ENCODE measurements at regions not wholly inside any gene's neighbourhood (a gene's known extent, or its start where the extent isn't known, plus 50 kb on each side); places are given as distances from the start of the nearest gene placed in this dataset.

DNA sequence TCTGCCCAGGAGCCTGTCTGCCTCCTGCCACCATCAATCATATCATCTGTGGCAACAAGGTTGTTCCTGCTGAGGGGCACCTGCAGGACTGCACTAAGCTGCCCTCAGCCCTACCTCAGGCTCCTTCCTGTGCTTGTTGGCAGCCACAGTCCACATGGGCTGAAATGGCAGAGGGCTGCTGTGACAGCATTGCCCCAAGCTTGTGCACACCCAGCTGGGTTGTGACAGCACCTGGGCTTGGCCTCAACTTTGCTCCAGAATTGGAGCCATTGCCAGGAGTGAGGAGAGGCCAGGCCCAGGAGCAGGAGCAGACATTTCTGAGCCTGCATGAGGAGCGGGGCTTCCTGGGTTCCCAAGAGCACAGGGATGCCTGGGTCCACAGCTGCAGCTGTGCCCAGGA, 340.9 kb upstream of the CHRM2 start:
- Histone ChIP-seq H3K27me3 (ENCODE audit: control insufficient read depth, insufficient read depth, low read length) (no peaks in the 10 kb centered on the region), H3K9ac (ENCODE audit: low read depth, low read length) (no peak overlapping the region), H3K36me3 (ENCODE audit: insufficient read depth, low read length) (no peaks in the 10 kb centered on the region), H3K4me3 (ENCODE audit: low read length) (no peak overlapping the region), H3K4me1 (ENCODE audit: control insufficient read depth, insufficient read depth, low read length) (no peaks in the 10 kb centered on the region), H3K9me3 (replicated peaks; ENCODE audit: low read length) (no peaks in the 10 kb centered on the region), H3K4me2 (ENCODE audit: low read length) (no peak overlapping the region)

DNA sequence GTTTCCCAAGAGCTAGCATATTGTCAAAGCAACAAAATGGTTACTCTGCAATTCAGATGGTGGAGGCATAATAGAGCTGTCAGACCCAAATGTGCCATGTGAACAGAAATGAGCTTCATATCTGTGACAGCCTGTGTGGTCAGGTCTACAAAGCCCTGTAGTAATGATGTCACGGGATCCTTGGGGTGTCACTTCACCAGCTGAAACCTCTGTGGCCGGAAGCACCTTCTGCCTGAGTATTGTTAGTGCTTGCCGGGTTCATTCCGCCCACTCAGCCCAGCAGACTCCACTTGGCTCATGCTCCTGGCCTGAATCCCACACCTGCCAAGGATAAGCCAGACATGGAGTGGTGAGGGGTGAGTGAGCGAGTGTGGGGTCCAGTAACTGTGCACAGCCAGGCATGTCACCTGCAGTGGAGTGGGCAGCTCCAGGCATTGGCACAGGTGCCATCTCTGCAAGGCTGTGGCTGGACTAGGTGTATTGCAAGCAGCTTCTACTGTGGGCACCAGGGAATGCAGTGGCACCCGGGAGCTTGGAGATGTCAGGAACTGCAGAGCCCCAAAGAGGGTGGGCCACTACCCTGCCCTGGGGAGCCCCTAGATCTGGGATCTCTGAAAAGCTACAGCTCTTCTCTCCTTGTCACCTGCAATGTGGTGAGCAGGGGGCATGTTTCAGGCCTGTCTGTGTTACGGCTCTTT, 341.9 kb upstream of the CHRM2 start:
- H3K9me3 ChIP-seq (replicated peaks; ENCODE audit: low read length): no peaks in the 10 kb centered on the region
- no peak overlapping the region for H3K4me3 ChIP-seq (ENCODE audit: low read length)
- no peak overlapping the region for H3K9ac ChIP-seq (ENCODE audit: low read depth, low read length)
- H3K4me2 ChIP-seq (ENCODE audit: low read length): no peak overlapping the region
- no peaks in the 10 kb centered on the region for H3K4me1 ChIP-seq (ENCODE audit: control insufficient read depth, insufficient read depth, low read length)
- H3K36me3 ChIP-seq (ENCODE audit: insufficient read depth, low read length): no peaks in the 10 kb centered on the region
- no peaks in the 10 kb centered on the region for H3K27me3 ChIP-seq (ENCODE audit: control insufficient read depth, insufficient read depth, low read length)

GRCh38 chr7:136523571-136523970, 344.9 kb upstream of the CHRM2 start:
- H3K4me2 ChIP-seq (ENCODE audit: low read length): no peak overlapping the region
- H3K36me3 ChIP-seq (ENCODE audit: insufficient read depth, low read length): no peaks in the 10 kb centered on the region
- H3K4me1 ChIP-seq (ENCODE audit: control insufficient read depth, insufficient read depth, low read length): no peaks in the 10 kb centered on the region
- H3K4me3 ChIP-seq (ENCODE audit: low read length): no peak overlapping the region
- H3K27me3 ChIP-seq (ENCODE audit: control insufficient read depth, insufficient read depth, low read length): no peaks in the 10 kb centered on the region
- H3K9ac ChIP-seq (ENCODE audit: low read depth, low read length): no peak overlapping the region
- no peaks in the 10 kb centered on the region for H3K9me3 ChIP-seq (replicated peaks; ENCODE audit: low read length)

- no peak overlapping the region for H3K9ac ChIP-seq (ENCODE audit: low read depth, low read length)
- H3K4me2 ChIP-seq (ENCODE audit: low read length): no peak overlapping the region
- H3K9me3 ChIP-seq (replicated peaks; ENCODE audit: low read length): no peaks in the 10 kb centered on the region
- H3K4me1 ChIP-seq (ENCODE audit: control insufficient read depth, insufficient read depth, low read length): no peaks in the 10 kb centered on the region
- no peaks in the 10 kb centered on the region for H3K27me3 ChIP-seq (ENCODE audit: control insufficient read depth, insufficient read depth, low read length)
- no peaks in the 10 kb centered on the region for H3K36me3 ChIP-seq (ENCODE audit: insufficient read depth, low read length)
- no peak overlapping the region for H3K4me3 ChIP-seq (ENCODE audit: low read length)
Observed at GRCh38 chr7:136517971-136518370, 350.5 kb upstream of the CHRM2 start.

DNA sequence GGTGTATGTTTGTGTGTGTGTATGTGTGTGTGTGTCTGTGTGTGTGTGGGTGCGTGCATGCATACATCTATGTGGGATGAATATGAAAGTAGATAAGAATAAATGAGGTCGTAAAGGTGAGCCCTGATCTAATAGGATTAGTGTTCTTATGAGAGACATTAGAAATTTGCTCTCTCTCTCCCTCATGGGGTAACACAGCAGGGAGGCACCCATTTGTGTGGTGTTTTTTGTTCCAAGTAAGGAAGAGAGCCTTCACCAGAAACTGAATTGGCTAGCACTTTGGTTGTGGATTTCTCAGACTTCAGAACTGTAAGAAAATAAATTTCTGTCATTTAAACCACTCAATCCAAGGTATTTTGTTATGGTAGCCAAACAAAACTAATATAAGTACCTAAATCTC, 353.7 kb upstream of the CHRM2 start:
- Histone ChIP-seq H3K9me3 (replicated peaks; ENCODE audit: low read length) (no peaks in the 10 kb centered on the region), H3K4me1 (ENCODE audit: control insufficient read depth, insufficient read depth, low read length) (no peaks in the 10 kb centered on the region), H3K4me2 (ENCODE audit: low read length) (no peak overlapping the region), H3K4me3 (ENCODE audit: low read length) (no peak overlapping the region), H3K27me3 (ENCODE audit: control insufficient read depth, insufficient read depth, low read length) (no peaks in the 10 kb centered on the region), H3K36me3 (ENCODE audit: insufficient read depth, low read length) (no peaks in the 10 kb centered on the region), H3K9ac (ENCODE audit: low read depth, low read length) (no peak overlapping the region)

DNA sequence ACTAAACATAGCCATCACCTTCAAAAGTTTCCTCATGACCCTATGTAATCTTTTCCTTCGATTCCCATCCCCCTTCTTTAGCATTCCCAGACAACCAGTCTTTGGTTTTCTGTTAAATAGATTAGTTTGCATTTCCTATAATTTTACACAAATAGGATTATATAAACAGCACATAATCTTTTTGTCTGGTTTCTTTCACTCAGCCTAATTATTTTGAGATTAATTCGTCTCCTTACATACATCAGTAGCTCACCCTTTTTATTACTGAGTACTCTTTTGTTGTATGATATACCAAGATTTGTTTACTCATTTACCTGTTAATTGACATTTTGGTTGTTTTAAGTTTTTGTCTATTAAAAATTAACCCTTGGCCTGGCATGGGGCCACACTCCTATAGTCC, 354.7 kb upstream of the CHRM2 start:
- no peaks in the 10 kb centered on the region for H3K36me3 ChIP-seq (ENCODE audit: insufficient read depth, low read length)
- no peak overlapping the region for H3K4me3 ChIP-seq (ENCODE audit: low read length)
- H3K9me3 ChIP-seq (replicated peaks; ENCODE audit: low read length): no peaks in the 10 kb centered on the region
- H3K4me1 ChIP-seq (ENCODE audit: control insufficient read depth, insufficient read depth, low read length): no peaks in the 10 kb centered on the region
- no peaks in the 10 kb centered on the region for H3K27me3 ChIP-seq (ENCODE audit: control insufficient read depth, insufficient read depth, low read length)
- no peak overlapping the region for H3K4me2 ChIP-seq (ENCODE audit: low read length)
- H3K9ac ChIP-seq (ENCODE audit: low read depth, low read length): no peak overlapping the region

DNA sequence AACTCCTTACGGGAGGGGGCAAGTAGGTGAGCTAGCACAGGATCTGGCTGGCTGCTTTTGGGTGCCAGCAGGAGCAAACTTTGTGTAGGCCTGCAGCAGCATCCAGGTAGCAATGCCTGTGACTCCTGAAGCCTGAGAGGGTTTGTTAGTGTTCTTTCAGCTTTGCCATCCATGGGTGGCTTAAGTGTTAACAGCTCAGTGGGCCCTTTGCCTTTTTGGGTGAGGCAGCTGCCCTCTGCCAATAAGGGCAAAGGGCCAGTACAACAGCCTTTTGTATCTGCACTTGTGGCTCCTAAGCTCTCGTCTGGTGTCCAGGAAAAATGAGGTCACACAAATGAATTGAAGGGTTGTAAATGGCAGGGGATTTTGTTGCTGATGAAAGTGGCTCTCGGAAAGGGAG, 359.0 kb upstream of the CHRM2 start:
- Histone ChIP-seq H3K36me3 (ENCODE audit: insufficient read depth, low read length) (no peaks in the 10 kb centered on the region), H3K4me1 (ENCODE audit: control insufficient read depth, insufficient read depth, low read length) (no peaks in the 10 kb centered on the region), H3K27me3 (ENCODE audit: control insufficient read depth, insufficient read depth, low read length) (no peaks in the 10 kb centered on the region)

DNA sequence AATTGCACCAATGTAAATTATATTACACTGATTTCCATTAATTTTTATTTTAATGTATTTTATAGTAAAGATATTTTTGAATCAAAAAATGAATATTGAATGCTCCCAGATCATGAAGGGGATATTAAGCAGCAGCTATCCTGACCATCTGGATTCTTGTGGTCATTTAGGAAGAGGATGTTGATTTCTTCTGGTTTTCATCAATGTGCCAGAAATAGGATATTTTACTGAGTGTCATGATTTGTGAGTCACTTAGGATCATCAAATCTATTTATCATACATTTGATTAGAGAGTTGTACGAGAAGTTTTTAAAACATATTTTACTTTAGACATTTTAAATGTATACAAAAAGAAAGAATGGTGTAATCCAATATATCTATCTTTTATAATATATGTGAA, 366.3 kb upstream of the CHRM2 start:
- Histone ChIP-seq H3K4me2 (ENCODE audit: low read length) (no peak overlapping the region), H3K27me3 (ENCODE audit: control insufficient read depth, insufficient read depth, low read length) (no peaks in the 10 kb centered on the region), H3K9me3 (replicated peaks; ENCODE audit: low read length) (no peaks in the 10 kb centered on the region), H3K4me3 (ENCODE audit: low read length) (no peak overlapping the region), H3K9ac (ENCODE audit: low read depth, low read length) (no peak overlapping the region), H3K4me1 (ENCODE audit: control insufficient read depth, insufficient read depth, low read length) (no peaks in the 10 kb centered on the region), H3K36me3 (ENCODE audit: insufficient read depth, low read length) (no peaks in the 10 kb centered on the region)

More for the DNA sequence above, 359.0 kb upstream of the CHRM2 start:
- Histone ChIP-seq H3K9me3 (replicated peaks; ENCODE audit: low read length) (no peaks in the 10 kb centered on the region), H3K4me3 (ENCODE audit: low read length) (no peak overlapping the region), H3K9ac (ENCODE audit: low read depth, low read length) (no peak overlapping the region), H3K4me2 (ENCODE audit: low read length) (no peak overlapping the region)

DNA sequence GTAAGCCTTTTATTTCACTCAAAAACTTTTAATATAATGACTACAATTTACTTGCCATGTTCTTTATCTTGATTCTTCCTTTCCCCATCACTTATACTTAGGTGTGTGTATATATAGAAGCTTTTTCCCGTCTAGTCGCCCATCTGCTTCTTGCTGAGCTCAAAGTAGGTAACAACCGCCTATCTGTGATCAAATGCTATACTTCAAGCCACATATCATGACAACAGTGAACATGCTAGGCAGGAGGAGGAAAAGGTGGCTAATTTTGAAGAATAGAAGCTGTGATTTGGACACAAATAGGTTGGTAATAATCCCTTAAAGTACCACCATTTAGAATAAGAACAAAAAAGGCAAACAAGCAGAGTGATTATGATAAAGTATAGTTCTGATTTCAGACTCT, 367.3 kb upstream of the CHRM2 start:
- Histone ChIP-seq H3K4me2 (ENCODE audit: low read length) (no peak overlapping the region), H3K27me3 (ENCODE audit: control insufficient read depth, insufficient read depth, low read length) (no peaks in the 10 kb centered on the region), H3K36me3 (ENCODE audit: insufficient read depth, low read length) (no peaks in the 10 kb centered on the region), H3K9ac (ENCODE audit: low read depth, low read length) (no peak overlapping the region), H3K9me3 (replicated peaks; ENCODE audit: low read length) (peaks cover 1% of the 10 kb centered on the region), H3K4me3 (ENCODE audit: low read length) (no peak overlapping the region), H3K4me1 (ENCODE audit: control insufficient read depth, insufficient read depth, low read length) (no peaks in the 10 kb centered on the region)

DNA sequence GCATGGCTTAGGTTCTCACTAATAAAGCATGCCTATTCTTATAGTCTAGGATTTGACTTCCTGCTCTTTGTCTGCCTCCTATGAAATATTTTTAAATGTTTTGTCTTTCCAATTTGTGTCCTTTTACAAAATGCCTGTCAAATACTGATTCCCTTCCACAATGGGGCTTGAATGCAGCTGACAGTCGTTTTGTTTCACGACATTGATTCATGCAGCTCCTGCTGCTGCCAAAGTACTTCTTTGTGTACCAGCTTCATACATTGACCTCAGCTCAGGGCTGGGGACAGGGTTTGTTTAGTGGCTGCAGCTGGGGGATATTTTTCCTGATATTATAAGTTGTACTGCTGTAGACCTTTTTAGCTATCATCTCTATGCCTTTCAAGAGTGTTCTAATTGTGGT, 371.9 kb upstream of the CHRM2 start:
- H3K27me3 ChIP-seq (ENCODE audit: control insufficient read depth, insufficient read depth, low read length): no peaks in the 10 kb centered on the region
- H3K4me3 ChIP-seq (ENCODE audit: low read length): no peak overlapping the region
- no peak overlapping the region for H3K9ac ChIP-seq (ENCODE audit: low read depth, low read length)
- no peaks in the 10 kb centered on the region for H3K4me1 ChIP-seq (ENCODE audit: control insufficient read depth, insufficient read depth, low read length)
- no peak overlapping the region for H3K4me2 ChIP-seq (ENCODE audit: low read length)
- peaks cover 3% of the 10 kb centered on the region for H3K9me3 ChIP-seq (replicated peaks; ENCODE audit: low read length)
- no peaks in the 10 kb centered on the region for H3K36me3 ChIP-seq (ENCODE audit: insufficient read depth, low read length)

DNA sequence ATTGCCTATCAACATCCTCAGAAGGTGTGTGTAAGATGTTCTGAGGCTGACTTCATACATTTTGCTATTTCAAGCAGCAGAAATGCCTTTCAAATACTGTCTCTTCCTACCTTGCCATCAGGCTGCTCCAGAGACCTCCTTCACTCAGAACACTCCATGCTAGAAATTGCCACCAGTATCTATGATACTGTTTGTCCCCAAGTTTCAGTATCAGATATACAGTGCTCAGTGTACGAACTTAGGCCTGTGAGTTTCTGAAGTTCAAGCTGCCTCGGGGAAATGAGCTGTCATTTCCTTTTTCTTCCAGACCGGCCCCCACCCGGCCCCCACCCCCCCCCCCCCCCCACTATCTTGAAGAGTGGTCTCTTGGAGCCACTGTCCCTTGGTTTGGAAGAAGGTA, 373.4 kb upstream of the CHRM2 start:
- H3K4me3 ChIP-seq (ENCODE audit: low read length): no peak overlapping the region
- no peak overlapping the region for H3K4me2 ChIP-seq (ENCODE audit: low read length)
- H3K27me3 ChIP-seq (ENCODE audit: control insufficient read depth, insufficient read depth, low read length): no peaks in the 10 kb centered on the region
- no peaks in the 10 kb centered on the region for H3K36me3 ChIP-seq (ENCODE audit: insufficient read depth, low read length)
- H3K9ac ChIP-seq (ENCODE audit: low read depth, low read length): no peak overlapping the region
- H3K9me3 ChIP-seq (replicated peaks; ENCODE audit: low read length): peaks cover 6% of the 10 kb centered on the region
- no peaks in the 10 kb centered on the region for H3K4me1 ChIP-seq (ENCODE audit: control insufficient read depth, insufficient read depth, low read length)

- Histone ChIP-seq H3K9me3 (replicated peaks; ENCODE audit: low read length) (peaks cover 6% of the 10 kb centered on the region), H3K9ac (ENCODE audit: low read depth, low read length) (no peak overlapping the region), H3K4me2 (ENCODE audit: low read length) (no peak overlapping the region), H3K27me3 (ENCODE audit: control insufficient read depth, insufficient read depth, low read length) (no peaks in the 10 kb centered on the region), H3K4me3 (ENCODE audit: low read length) (no peak overlapping the region), H3K4me1 (ENCODE audit: control insufficient read depth, insufficient read depth, low read length) (no peaks in the 10 kb centered on the region), H3K36me3 (ENCODE audit: insufficient read depth, low read length) (no peaks in the 10 kb centered on the region)
Observed at GRCh38 chr7:136492366-136492765, 376.1 kb upstream of the CHRM2 start.

Data from skeletal muscle satellite cell (primary cell).